NCI-H510A treated with DMSO at 0.1 percent for 48 hours (cell line): ENCODE measurements at regions not wholly inside any gene's neighbourhood (a gene's known extent, or its start where the extent isn't known, plus 50 kb on each side); places are given as distances from the start of the nearest gene placed in this dataset.
"Not testable (repeated sequence)": the region's sequence is repeated elsewhere in the genome, so short reads cannot be mapped to it uniquely, and the experiment has no call there.

Source experiments
- DNase-seq: peaks from one replicate; lab custom pipeline; 2025; lab: John Stamatoyannopoulos, UW

DNA sequence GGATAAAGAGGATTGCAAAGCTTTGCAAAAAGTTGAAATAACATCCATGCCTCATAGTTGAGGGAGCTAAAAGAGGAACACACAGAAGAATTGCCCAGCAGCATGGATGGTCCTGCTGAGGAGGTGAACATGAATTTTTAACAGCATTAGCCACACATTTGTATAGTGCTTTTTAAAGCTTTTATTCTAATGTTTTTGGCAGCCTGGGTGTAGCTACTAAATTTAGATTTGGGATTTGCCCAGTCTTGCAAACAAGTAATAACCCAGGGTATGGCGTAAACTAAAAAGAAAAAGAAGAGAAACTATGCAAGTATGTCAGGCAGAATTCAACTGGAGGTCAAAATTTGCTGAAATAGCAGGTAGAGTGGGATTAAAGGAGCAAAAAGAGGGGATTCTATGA is 75.1 kb upstream of the PTPRK start:
- no peak for DNase-seq

DNA sequence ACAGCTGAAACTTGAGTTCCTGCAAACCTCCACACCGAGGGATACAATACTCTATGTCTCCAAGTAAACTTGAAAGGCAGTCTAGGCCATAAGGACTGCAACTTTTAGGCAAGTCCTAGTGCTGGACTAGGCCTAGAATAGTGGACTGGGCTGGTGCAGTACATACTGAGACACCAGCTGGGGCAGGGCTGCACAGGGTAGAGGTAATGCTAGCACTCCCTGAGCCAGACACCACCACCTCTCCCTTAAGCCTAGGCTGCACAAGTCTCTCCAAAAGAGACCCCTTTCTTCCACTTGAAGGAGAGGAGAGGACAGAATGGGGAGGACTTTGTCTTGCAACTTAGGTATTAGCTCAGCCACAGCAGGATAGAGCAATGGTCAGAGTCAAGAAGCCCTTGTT is 65.7 kb upstream of the PTPRK start:
- DNase-seq = no peak

DNA sequence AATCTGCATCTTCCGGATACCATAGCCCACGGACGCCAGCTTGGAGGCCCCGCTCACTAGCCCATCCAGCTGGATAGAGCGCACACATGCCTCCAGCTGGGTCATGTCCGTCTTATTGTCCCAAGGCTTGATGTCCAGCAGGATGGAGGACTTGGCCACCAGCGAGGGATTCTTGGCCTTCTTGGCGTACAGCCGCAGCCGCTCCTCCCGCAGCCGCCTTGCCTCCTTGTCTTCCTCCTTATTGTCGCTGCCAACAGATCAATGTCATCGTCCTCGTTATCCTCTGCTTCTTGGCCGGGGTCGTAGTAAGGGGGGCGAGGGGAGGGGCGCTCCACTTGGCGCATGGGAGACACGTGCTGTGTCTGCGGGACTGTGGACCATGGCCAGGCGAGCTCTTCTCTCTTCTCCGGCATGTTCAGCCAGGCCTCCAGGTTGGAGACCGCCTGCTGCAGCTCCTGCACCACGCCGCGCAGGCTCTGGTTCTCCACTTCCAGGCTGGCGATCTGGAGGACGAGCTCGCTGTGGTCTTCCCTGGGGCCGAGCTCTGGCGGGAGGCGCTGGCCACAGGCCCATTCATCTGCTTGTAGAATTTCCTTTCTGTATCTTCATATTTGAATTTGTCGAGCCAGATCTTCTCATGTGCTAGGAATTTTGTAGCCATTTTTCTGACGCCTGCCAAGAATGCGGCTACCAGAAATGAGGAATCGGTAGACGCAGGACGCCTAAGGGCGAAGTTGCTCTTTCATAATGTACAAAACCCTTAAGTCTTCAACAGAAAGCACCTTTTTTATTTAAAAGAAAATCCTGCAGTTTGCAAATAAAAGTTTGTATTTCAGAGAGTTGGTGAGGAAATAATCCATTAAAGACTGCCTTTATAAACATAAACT is 60.1 kb upstream of the PTPRK start:
- DNase-seq = no peak

DNA sequence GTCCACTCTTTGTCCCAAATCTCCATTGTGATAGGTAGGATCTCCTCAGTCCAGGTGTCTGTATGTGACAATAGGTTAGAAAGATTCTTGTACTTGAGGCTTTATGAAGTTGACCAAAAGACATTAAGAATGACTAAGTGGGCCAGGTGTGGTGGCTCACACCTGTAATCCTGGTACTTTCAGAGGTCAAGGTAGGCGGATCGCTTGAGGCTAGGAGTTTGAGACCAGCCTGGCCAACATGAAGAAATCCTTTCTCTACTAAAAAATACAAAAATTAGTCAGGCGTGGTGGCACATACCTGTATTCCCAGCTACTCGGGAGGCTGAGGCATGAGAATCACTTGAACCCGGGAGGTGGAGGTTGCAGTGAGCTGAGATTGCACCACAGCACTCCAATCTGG is 54.9 kb upstream of the PTPRK start:
- DNase-seq = not testable (repeated sequence)

DNA sequence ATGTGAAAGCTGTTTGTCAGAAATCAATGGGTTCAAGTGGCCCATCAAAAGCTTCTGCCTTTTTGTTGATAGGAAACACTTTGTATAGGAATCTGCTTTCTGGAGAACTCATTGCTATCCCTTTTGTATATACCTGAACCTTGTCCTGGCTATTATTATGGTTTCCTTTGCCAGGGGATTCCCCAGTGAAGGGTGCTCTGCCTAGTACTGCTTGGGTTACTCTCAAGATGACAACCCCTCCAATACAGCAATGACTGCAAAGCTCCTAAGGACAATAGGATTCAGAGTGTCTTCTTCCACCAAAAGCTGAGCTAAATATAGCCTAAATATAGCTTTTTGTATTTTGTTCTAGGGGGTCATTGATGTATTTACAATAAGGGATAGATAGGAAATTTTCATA is 54.0 kb upstream of the PTPRK start:
- no peak for DNase-seq

DNA sequence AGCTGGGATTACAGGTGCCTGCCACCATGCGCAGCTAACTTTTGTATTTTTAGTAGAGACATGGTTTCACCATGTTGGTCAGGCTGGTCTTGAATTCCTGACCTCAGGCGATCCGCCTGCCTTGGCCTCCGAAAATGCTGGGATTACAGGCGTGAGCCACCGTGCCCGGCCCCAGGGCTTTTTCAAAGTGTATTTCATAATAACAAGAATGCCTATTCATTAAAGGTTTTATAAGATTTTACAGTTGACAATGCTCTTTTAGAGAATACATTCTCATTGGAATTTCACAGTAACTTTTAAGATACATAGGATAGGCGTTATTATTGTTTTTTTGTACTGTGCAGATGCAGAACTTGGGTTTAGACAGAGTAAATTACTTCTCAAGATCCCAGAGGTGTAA is 52.6 kb upstream of the PTPRK start:
- DNase-seq = no peak

DNA sequence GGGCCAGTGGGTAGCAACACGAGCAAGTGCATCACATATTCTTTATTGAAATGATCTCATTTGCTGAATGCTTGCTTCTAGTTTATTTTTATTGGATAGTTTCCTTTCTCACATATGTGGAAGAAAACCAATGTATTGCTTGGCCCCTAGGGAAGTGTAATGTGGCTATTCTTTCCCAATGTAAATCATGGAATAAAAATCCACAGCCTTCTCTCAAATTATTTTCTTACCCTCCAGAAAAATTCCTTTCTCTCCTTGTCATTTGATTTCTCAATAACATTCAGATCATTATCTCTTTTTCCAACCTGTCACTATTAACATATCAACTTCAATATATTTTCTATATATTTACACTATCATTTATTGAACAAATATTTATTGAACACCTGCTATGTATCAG is 51.9 kb upstream of the PTPRK start:
- no peak for DNase-seq

DNA sequence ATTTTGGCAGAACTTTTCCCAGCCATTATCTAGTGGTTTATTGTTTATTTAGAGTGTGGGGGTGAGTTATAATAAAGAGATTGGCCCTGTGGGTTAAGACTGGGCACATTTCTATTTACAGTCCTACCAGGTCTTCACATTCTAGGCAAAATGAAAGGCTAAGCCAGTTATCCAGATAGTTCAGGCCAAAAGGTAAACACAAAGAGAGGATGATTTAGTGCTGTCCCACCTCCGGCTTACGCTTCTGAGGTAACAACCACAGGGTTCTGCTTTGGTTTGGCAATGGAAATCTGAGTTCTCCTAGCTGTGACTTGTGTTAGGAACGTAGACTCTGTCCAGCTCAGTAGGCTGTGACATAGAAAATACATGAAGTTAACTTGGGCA is 50.3 kb upstream of the PTPRK start:
- DNase-seq = no peak

DNA sequence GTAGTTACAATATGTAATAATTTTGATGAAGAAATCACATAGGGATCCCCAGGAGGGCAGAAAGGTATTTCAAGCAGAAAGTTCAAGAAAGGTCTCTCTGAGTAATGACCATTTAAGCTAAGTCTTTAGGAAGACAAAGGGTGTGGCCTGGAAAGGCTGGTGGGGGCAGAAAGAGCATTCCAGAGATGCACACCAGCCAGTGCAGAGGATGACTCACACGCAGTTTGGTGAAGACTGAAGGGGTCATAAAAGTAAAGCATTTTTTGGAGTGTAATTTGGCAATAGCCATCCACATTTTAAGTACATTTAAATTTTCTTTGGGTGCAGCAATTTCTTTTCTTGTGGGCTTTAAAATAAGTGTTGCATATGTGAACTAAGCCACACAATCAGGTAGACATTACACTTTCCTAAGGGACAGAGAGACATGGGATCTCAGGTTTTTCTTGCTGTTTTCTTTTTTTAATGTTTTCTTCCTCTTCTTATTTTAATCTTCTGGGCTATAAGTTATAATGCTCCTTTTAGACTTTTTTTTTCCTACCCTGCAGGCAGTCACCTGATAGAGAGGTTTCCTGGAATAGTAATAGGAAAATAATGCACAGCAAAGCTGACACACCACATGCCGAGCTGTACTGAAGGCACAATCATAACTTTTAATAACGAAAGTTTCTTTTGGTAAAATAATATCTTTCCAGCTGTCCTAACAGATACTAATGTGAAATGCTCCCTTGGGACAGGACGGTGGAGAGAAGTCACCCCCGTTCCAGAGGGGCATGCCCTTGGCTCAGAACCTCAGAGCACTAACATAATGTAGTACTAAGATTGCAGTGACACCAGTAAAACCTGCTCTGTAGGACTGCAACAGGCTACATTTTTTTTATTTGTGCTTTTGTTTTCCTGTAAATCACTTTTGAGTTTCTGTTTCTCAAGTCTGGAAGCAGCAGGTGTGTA is 49.6 kb upstream of the PTPRK start:
- DNase-seq = no peak
